Smooth muscle cell (in vitro differentiated cells): ENCODE measurements at regions not wholly inside any gene's neighbourhood (a gene's known extent, or its start where the extent isn't known, plus 50 kb on each side); places are given as distances from the start of the nearest gene placed in this dataset.

Experiments used
- DNase-seq: peaks from one replicate; lab custom pipeline; 2025; ENCODE audit not compliant: unreplicated experiment; lab: John Stamatoyannopoulos, UW
- H2AFZ ChIP-seq: fragments of 200-600 bp; sonication (generic); 2 replicates; pipeline ENCODE4 v1.6.0; 2016; ENCODE audit warnings: antibody characterized with exemption, low read depth, mild to moderate bottlenecking
- H3F3A ChIP-seq: fragments of 200-600 bp; sonication (generic); 2 replicates; pipeline ENCODE4 v1.6.0; 2017; ENCODE audit warnings: antibody characterized with exemption, low read depth
- H3K27ac ChIP-seq: fragments of 200-600 bp; sonication (generic); 2 replicates; pipeline ENCODE4 v1.5.1; 2016; ENCODE audit warnings: low read depth, mild to moderate bottlenecking
- H3K27me3 ChIP-seq: fragments of 200-600 bp; sonication (generic); 2 replicates; pipeline ENCODE4 v1.6.1; 2016; ENCODE audit warnings: low read depth, mild to moderate bottlenecking
- H3K36me3 ChIP-seq: fragments of 200-600 bp; sonication (generic); 2 replicates; pipeline ENCODE4 v1.5.1; 2016; ENCODE audit warnings: low read depth
- H3K4me1 ChIP-seq: fragments of 200-600 bp; sonication (generic); 2 replicates; pipeline ENCODE4 v1.5.1; 2016; ENCODE audit warnings: low read depth
- H3K4me2 ChIP-seq: fragments of 200-600 bp; sonication (generic); 2 replicates; pipeline ENCODE4 v1.6.0; 2016; ENCODE audit warnings: mild to moderate bottlenecking
- H3K4me3 ChIP-seq: fragments of 200-600 bp; sonication (generic); 2 replicates; pipeline ENCODE4 v1.5.1; 2016; ENCODE audit warnings: mild to moderate bottlenecking
- H3K79me2 ChIP-seq: fragments of 200-600 bp; sonication (generic); 2 replicates; pipeline ENCODE4 v1.6.0; 2016; ENCODE audit warnings: low read depth, mild to moderate bottlenecking
- H3K9ac ChIP-seq: fragments of 200-600 bp; sonication (generic); 2 replicates; pipeline ENCODE4 v1.6.0; 2016; ENCODE audit warnings: low read depth
- H3K9me3 ChIP-seq: fragments of 200-600 bp; sonication (generic); replicated peaks from 2 replicates; pipeline ENCODE4 v1.5.1; 2016; ENCODE audit warnings: low read depth
- H4K20me1 ChIP-seq: fragments of 200-600 bp; sonication (generic); 2 replicates; pipeline ENCODE4 v1.6.0; 2016; ENCODE audit warnings: low read depth
- CTCF ChIP-seq: fragments of 200-600 bp; sonication (generic); IDR thresholded peaks from 2 replicates; pipeline ENCODE4 v1.5.1; 2017; ENCODE audit warnings: borderline replicate concordance, mild to moderate bottlenecking, antibody characterized with exemption; ENCODE audit not compliant: insufficient read depth, poor library complexity, severe bottlenecking
- WGBS: methylation state at CpG from one replicate; pipeline ENCODE4 v1.1.7; 2016; ENCODE audit warnings: low lambda C conversion rate; 5-methylcytosine and 5-hydroxymethylcytosine counted together

DNA sequence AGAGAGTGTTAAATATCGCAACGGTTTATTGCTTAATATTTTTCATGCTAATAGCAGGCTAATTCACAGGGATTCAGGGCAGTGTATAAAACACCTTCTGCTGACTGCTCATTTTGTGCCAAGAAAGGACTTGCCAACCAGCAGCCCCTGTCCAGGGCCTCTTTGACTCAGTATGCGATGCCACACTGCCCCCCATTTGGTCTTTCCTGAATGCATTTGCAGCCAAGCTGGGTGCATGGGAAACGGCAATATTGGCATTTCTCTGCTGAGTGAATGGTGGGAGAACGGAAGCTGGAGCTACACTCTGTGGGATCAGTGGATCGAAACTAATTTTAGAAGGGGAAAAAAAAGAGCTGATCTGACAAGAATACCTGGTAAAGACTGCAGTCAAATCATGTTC, 152.9 kb upstream of the C16orf82 start:
- Histone ChIP-seq H4K20me1 (no peaks in the 10 kb centered on the region), H3K27me3 (no peaks in the 10 kb centered on the region), H2AFZ (no peak overlapping the region), H3K9ac (no peak overlapping the region), H3K4me1 (no peaks in the 10 kb centered on the region), H3K36me3 (no peaks in the 10 kb centered on the region), H3K9me3 (no peaks in the 10 kb centered on the region), H3K79me2 (no peaks in the 10 kb centered on the region), H3K4me3 (no peak overlapping the region), H3F3A (no peaks in the 10 kb centered on the region), H3K27ac (no peak overlapping the region), H3K4me2 (no peak overlapping the region)
- DNase-seq: no peak
- WGBS: 95% methylated on average over 6 of the region's 6 CpGs
- TF ChIP-seq CTCF: no peak

DNA sequence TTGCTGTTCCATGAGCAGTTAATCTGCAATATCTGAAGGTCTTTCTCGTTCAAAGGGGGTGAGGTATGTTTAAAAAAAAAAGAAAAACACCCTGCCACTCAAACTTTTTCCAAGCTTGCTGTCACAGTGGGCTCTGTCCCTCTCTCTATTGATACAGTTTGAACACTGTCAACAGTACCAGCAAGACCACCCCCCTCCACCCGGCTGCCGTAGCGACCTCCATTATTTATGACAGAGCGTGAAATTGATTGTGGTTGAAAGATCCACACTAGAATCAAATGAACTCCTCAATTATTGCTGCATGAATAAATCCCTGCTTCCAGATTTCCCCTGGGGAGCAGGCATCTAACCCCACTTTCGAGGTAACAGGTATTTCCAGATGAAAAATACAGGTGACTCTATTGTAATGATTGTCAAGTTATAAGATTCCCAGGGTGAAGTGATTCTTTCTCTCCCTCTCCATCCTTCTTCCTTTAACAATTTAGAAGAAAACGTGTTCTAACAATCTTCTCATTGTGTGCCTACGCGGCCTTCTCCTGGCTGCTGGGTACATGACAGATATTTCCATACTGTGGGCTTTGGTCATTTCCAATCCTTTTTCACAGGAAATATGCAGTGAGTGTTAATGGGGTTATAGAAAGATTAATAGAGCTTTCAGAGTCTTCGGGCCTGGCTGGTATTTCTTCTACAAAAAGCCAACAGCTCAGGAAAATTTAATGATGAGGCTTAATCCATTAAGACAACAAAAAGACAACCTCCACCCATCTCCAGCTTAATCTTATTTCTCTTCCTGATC, 135.7 kb upstream of the C16orf82 start:
- 90% methylated on average over 10 of the region's 10 CpGs for WGBS

GRCh38 chr16:26950636-26951035, 116.1 kb upstream of the C16orf82 start:
- no peak overlapping the region for H3K9ac ChIP-seq
- no peaks in the 10 kb centered on the region for H3K9me3 ChIP-seq
- no peak for TF ChIP-seq CTCF
- H3K79me2 ChIP-seq: no peaks in the 10 kb centered on the region
- H3K4me3 ChIP-seq: no peak overlapping the region
- H3K36me3 ChIP-seq: no peaks in the 10 kb centered on the region
- no peaks in the 10 kb centered on the region for H3F3A ChIP-seq
- no peak overlapping the region for H3K4me2 ChIP-seq
- WGBS: 76% methylated on average over 4 of the region's 4 CpGs
- H4K20me1 ChIP-seq: no peaks in the 10 kb centered on the region
- no peak overlapping the region for H2AFZ ChIP-seq
- peaks cover 12% of the 10 kb centered on the region for H3K27me3 ChIP-seq
- DNase-seq: no peak
- no peak overlapping the region for H3K27ac ChIP-seq
- H3K4me1 ChIP-seq: no peaks in the 10 kb centered on the region

More for the DNA sequence above, 135.7 kb upstream of the C16orf82 start:
- Histone ChIP-seq H3K4me2 (no peak overlapping the region), H3K36me3 (no peaks in the 10 kb centered on the region), H3K79me2 (no peaks in the 10 kb centered on the region), H3K27ac (no peak overlapping the region), H4K20me1 (no peaks in the 10 kb centered on the region), H3F3A (no peaks in the 10 kb centered on the region), H3K27me3 (no peaks in the 10 kb centered on the region), H3K4me1 (no peaks in the 10 kb centered on the region), H3K4me3 (no peak overlapping the region), H3K9me3 (no peaks in the 10 kb centered on the region), H2AFZ (no peak overlapping the region), H3K9ac (no peak overlapping the region)
- DNase-seq: no peak
- no peak for TF ChIP-seq CTCF

GRCh38 chr16:26951950-26952349, 114.8 kb upstream of the C16orf82 start:
- Histone ChIP-seq H3K27ac (no peak overlapping the region), H3K36me3 (no peaks in the 10 kb centered on the region), H3K79me2 (no peaks in the 10 kb centered on the region), H3K9me3 (no peaks in the 10 kb centered on the region), H4K20me1 (no peaks in the 10 kb centered on the region), H3K4me1 (no peaks in the 10 kb centered on the region), H2AFZ (no peak overlapping the region), H3F3A (no peaks in the 10 kb centered on the region), H3K4me3 (no peak overlapping the region), H3K4me2 (no peak overlapping the region), H3K27me3 (peaks cover 12% of the 10 kb centered on the region), H3K9ac (no peak overlapping the region)
- no peak for DNase-seq
- WGBS: 39% methylated on average over 8 of the region's 9 CpGs
- no peak for TF ChIP-seq CTCF
